Stomach (tissue), 8 donors: ENCODE measurements at regions not wholly inside any gene's neighbourhood (a gene's known extent, or its start where the extent isn't known, plus 50 kb on each side); places are given as distances from the start of the nearest gene placed in this dataset.

Experiments
- DNase-seq, 2 donors: peaks; one replicate each; pipeline versions ENCODE4 v3.0.0 to v3.0.0-alpha.2; 2013 to 2019
- H3K27ac ChIP-seq, 5 donors: fragments of 200-600 bp in 4 of 5; sonication (generic) in 4 of 5; one replicate each; pipeline ENCODE4 v1.5.1; 2013 to 2019; ENCODE audit warnings: mild to moderate bottlenecking in 1 of 5, moderate library complexity in 1 of 5
- H3K27me3 ChIP-seq, 3 donors: fragments of 200-600 bp; sonication (generic); one replicate each; pipeline ENCODE4 v1.5.1; 2017 to 2019; ENCODE audit warnings: mixed run types in 1 of 3
- H3K36me3 ChIP-seq, 4 donors: fragments of 200-600 bp; sonication (generic); 1 replicate in 3 of 4; 2 replicates in 1 of 4; pipeline ENCODE4 v1.5.1; 2016 to 2019
- H3K4me1 ChIP-seq, 4 donors: fragments of 200-600 bp; sonication (generic); one replicate each; pipeline ENCODE4 v1.5.1; 2016 to 2019
- H3K4me3 ChIP-seq, 4 donors: fragments of 200-600 bp; sonication (generic) in 3 of 4; one replicate each; pipeline ENCODE4 v1.5.1; 2016 to 2019; ENCODE audit warnings: mild to moderate bottlenecking in 1 of 4
- H3K9me3 ChIP-seq, 4 donors: fragments of 200-600 bp; sonication (generic); one replicate each; pipeline ENCODE4 v1.5.1; 2016 to 2019
- EP300 ChIP-seq: sonication (generic); formaldehyde crosslinking; IDR thresholded peaks from one replicate; pipeline ENCODE4 v1.6.1; 2017; ENCODE audit warnings: antibody characterized with exemption
- POLR2A ChIP-seq, 4 donors: fragments of 450-650 bp; IDR thresholded peaks; one replicate each; pipeline ENCODE4 v1.6.1; 2016; ENCODE audit warnings: antibody characterized with exemption in 4 of 4, control low read depth in 2 of 4, mild to moderate bottlenecking in 1 of 4, moderate library complexity in 1 of 4
- POLR2AphosphoS5 ChIP-seq, 3 donors: sonication (generic); formaldehyde crosslinking; IDR thresholded peaks; one replicate each; pipeline ENCODE4 v1.6.1; 2016; ENCODE audit warnings: antibody characterized with exemption in 3 of 3
- WGBS, 5 donors: extraction: QIAGEN DNeasy Blood & Tissue Kit in 3 of 5; methylation state at CpG; one replicate each; pipeline versions ENCODE4 v1.1.5 to v1.1.7; 2013 to 2018; 5-methylcytosine and 5-hydroxymethylcytosine counted together
- intact Hi-C: fragments of 100-400 bp; cut with DNase I; formaldehyde crosslinking; loops from one replicate; pipeline ENCODE4 v1.15.1; 2023; ENCODE audit warnings: low total_unique reads
- TF ChIP-seq, protein P1 (sequence below), 7 experiments: fragments of 450-650 bp in 4 of 7; fragments of 200-600 bp in 3 of 7; sonication (generic) in 3 of 7; IDR thresholded peaks; one replicate each; pipeline ENCODE4 v1.5.1; 2016 to 2019; ENCODE audit warnings: antibody characterized with exemption in 7 of 7, control low read depth in 2 of 7, mild to moderate bottlenecking in 1 of 7
- donor health status: healthy with polysubstance abuse.
- donor health status: Bipolar disorder and iron deficiency.
- donor health status: healthy.

DNA sequence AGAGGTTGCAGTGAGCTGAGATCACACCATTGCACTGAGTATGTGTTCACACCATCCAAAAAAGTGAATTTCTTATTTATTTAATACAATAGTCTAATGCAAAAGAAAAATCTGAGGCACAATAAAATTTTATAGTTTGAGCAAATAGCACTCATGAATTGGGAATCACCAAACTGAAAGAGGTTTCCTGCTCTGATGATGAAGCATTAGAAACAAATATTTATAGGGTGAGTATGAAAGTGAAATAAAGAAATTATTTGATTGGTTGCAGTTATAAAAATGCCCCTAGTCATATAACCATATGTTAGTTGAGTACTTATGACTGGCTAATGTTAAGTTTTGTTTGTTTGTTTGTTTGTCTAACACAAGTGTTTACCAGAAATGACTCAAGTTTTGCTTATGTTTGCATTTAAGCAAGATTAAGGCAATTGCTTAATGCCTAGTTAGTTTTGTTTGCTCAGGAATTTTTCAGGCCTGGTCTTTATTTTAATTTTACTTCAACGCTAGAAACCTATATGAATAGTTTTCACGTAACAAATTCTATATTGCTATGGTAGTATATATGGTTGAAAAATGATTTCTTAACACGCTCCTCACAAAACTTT is 151.5 kb upstream of the FAM83B start:
- WGBS, 5 donors = 91 to 97% (median 95%) methylated on average over 3 of the region's 3 CpGs

DNA sequence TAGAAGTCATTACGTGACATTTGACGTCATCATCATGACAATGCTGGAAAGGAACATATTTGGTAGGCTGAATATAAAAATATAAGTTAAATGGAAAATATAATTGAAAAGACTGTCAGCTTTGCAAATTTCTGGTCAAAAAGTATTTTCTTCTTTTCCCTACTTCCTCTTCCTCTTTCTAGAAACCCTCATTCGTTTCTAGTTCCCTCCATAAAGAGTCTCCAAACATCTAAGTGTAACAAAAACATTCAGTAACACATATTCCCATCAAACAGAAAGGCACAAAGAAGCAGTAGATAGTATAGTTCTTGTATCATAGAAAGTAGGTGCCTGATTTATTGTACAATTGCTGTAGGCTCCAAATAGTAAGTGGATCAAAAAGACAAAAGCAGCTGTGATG is 150.8 kb upstream of the FAM83B start:
- 71 to 82% (median 76%) methylated on average over 3 of the region's 3 CpGs for WGBS, 5 donors
- TF ChIP-seq, protein P1, sequence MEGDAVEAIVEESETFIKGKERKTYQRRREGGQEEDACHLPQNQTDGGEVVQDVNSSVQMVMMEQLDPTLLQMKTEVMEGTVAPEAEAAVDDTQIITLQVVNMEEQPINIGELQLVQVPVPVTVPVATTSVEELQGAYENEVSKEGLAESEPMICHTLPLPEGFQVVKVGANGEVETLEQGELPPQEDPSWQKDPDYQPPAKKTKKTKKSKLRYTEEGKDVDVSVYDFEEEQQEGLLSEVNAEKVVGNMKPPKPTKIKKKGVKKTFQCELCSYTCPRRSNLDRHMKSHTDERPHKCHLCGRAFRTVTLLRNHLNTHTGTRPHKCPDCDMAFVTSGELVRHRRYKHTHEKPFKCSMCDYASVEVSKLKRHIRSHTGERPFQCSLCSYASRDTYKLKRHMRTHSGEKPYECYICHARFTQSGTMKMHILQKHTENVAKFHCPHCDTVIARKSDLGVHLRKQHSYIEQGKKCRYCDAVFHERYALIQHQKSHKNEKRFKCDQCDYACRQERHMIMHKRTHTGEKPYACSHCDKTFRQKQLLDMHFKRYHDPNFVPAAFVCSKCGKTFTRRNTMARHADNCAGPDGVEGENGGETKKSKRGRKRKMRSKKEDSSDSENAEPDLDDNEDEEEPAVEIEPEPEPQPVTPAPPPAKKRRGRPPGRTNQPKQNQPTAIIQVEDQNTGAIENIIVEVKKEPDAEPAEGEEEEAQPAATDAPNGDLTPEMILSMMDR (IDR thresholded peaks at IDR 0.05) = no peak
- TF ChIP-seq EP300 = no peak
- TF ChIP-seq POLR2AphosphoS5 (IDR thresholded peaks at IDR 0.05) = no peak
- TF ChIP-seq POLR2A (IDR thresholded peaks at IDR 0.05) = no peak
- intact Hi-C loops = no loop called here
- no peak overlapping the region for H3K4me3 ChIP-seq
- H3K27me3 ChIP-seq = no peaks in the 10 kb centered on the region
- H3K27ac ChIP-seq = no peak overlapping the region
- H3K9me3 ChIP-seq = no peaks in the 10 kb centered on the region
- H3K36me3 ChIP-seq = no peaks in the 10 kb centered on the region
- H3K4me1 ChIP-seq = peaks cover 0 to 3% (median 0%) of the 10 kb centered on the region in 4 donors
- DNase-seq = no peak

More for the DNA sequence above, 151.5 kb upstream of the FAM83B start:
- no peak for DNase-seq
- no peak overlapping the region for H3K27ac ChIP-seq
- peaks cover 0 to 3% (median 0%) of the 10 kb centered on the region in 4 donors for H3K4me1 ChIP-seq
- H3K36me3 ChIP-seq = no peaks in the 10 kb centered on the region
- H3K9me3 ChIP-seq = no peaks in the 10 kb centered on the region
- no peak overlapping the region for H3K4me3 ChIP-seq
- intact Hi-C loops = no loop called here
- TF ChIP-seq POLR2AphosphoS5 (IDR thresholded peaks at IDR 0.05) (no peak), POLR2A (IDR thresholded peaks at IDR 0.05) (no peak), EP300 (no peak)
- TF ChIP-seq, protein P1 (IDR thresholded peaks at IDR 0.05) = no peak
- H3K27me3 ChIP-seq = no peaks in the 10 kb centered on the region

DNA sequence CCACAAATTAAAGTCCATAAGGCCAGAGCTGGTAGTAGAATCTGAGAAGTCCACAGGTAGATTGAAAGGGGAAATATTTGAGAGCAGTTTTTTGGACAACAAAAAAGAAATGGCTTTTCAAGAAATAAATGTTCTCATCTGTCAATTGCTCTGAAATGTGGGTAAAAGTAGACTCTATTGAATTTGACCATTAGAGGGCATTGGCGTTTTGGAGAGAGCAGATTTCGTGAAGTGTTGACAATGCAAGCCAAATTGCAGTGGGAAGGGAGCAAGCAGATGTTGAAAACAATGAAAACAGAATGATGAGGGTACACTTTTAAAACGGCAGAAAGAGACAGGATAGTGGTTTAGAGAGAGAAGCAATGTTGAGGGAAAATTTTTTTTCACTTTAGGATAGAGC is 149.1 kb upstream of the FAM83B start:
- H3K27me3 ChIP-seq = no peaks in the 10 kb centered on the region
- peaks cover 0 to 3% (median 0%) of the 10 kb centered on the region in 4 donors for H3K4me1 ChIP-seq
- no peaks in the 10 kb centered on the region for H3K36me3 ChIP-seq
- peak in 1 of 2 donors; percentile 36 for DNase-seq
- H3K27ac ChIP-seq = no peak overlapping the region
- H3K9me3 ChIP-seq = no peaks in the 10 kb centered on the region
- TF ChIP-seq EP300 (no peak), POLR2A (IDR thresholded peaks at IDR 0.05) (no peak), POLR2AphosphoS5 (IDR thresholded peaks at IDR 0.05) (no peak)
- TF ChIP-seq, protein P1 (IDR thresholded peaks at IDR 0.05) = no peak
- 11 to 29% (median 19%) methylated on average over 3 of the region's 3 CpGs for WGBS, 5 donors
- intact Hi-C loops = no loop called here
- no peak overlapping the region for H3K4me3 ChIP-seq

DNA sequence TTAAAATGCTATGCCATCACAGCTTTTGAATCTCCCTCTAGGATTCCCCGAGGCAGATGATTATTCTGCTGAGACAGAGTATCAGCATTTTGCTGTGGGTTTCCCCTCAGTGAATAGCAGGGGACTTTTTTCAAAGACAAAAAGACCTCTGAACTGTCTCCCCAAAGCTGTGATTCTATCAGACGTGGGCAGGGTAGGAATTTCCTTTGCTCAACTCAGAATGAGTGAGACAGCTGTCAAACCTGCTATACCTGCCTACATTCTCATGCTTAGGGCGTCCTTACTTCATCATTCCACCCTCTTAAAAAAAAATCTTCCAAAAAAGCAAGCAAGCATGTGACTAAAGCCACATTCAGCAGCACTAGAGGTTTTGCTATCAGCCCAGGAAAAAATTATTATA is 147.6 kb upstream of the FAM83B start:
- 36 to 56% (median 41%) methylated on average over 3 of the region's 3 CpGs for WGBS, 5 donors
- H3K36me3 ChIP-seq = no peaks in the 10 kb centered on the region
- TF ChIP-seq POLR2AphosphoS5 (IDR thresholded peaks at IDR 0.05) (no peak), POLR2A (IDR thresholded peaks at IDR 0.05) (no peak), EP300 (no peak)
- TF ChIP-seq, protein P1 (IDR thresholded peaks at IDR 0.05) = no peak
- no peaks in the 10 kb centered on the region for H3K27me3 ChIP-seq
- H3K27ac ChIP-seq = no peak overlapping the region
- no peak overlapping the region for H3K4me3 ChIP-seq
- H3K4me1 ChIP-seq = peaks cover 0 to 3% (median 0%) of the 10 kb centered on the region in 4 donors
- no peaks in the 10 kb centered on the region for H3K9me3 ChIP-seq
- intact Hi-C loops = no loop called here
- DNase-seq = no peak
